Stimulated activated CD8-positive, alpha-beta memory T cell treated with anti-CD3 and anti-CD28 coated beads, Interleukin-12 subunit alpha, Interleukin-12 subunit beta, amount 100 ng/mL, for 24 hours (primary cell): ENCODE measurements at regions not wholly inside any gene's neighbourhood (a gene's known extent, or its start where the extent isn't known, plus 50 kb on each side); places are given as distances from the start of the nearest gene placed in this dataset.

Experiments
- DNase-seq: peaks from one replicate; pipeline ENCODE4 v3.0.0-alpha.2; 2020; ENCODE audit errors: extremely low read depth

- no peak for DNase-seq
These were observed 57.1 kb downstream of the FAM181B start for GRCh38 chr11:82676483-82677094.

- no peak for DNase-seq
These were observed 57.8 kb downstream of the FAM181B start for GRCh38 chr11:82675838-82676237.

GRCh38 chr11:82673631-82674030 lies 60.0 kb downstream of the FAM181B start:
- DNase-seq, result no peak

- DNase-seq, result no peak
These were observed 62.2 kb downstream of the FAM181B start for GRCh38 chr11:82671451-82671850.

GRCh38 chr11:82663535-82663934 lies 70.1 kb downstream of the FAM181B start:
- DNase-seq, result no peak

DNA sequence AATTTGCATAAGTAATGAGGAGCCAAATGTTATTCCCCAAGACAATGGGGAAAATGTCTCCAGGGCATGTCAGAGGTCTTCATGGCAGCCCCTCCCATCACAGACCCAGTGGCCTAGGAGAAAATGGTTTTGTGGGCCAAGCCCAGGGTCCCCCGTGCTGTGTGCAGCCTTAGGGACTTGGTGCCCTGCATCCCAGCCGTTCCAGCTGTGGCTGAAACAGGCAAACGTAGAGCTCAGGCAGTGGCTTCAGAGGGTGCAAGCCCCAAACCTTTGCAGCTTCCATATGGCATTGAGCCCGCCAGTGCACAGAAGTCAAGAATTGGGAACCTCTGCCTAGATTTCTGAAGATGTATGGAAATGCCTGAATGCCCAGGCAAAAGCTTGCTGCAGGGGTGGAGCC lies 79.9 kb downstream of the FAM181B start:
- no peak for DNase-seq

DNA sequence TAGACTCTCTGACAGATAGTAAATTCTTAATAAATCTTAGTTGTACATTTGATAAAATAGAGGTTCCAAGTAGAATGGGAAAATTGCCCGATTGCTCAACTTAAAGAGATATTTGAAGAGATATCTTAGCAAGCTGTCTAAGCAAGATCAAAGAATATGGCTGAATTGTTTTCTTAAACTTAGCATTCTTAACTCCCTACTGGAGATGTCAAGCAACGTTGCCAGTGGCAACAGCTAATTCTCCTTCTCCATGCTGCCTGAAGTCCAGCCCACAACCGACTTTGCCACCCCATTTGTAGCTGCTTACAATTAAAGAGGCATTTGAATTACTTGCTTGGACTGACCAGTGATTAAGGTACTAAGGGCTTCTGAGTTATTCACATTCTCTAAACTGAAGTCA lies 94.4 kb downstream of the FAM181B start:
- no peak for DNase-seq

GRCh38 chr11:82636615-82637014 lies 97.0 kb downstream of the FAM181B start:
- DNase-seq, result no peak

DNA sequence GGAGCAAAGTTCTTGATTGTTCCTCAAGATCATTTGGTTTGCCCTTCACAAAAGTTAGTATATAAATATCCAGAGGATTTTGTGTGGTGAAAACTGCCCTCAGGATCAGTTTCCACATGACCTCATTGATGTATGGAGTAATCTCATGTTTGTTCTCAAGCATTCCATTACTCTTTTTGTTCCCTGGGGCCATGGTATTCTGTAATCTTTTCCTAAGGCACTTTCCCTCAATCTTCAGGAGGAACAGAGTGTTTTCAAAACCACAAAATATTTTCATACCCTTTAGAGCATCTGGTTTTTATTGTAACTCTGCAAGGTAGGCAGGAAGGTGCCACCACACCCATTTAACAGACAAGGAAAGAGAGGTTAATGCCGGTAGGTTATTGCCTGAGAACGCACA lies 99.6 kb downstream of the FAM181B start:
- no peak for DNase-seq

DNA sequence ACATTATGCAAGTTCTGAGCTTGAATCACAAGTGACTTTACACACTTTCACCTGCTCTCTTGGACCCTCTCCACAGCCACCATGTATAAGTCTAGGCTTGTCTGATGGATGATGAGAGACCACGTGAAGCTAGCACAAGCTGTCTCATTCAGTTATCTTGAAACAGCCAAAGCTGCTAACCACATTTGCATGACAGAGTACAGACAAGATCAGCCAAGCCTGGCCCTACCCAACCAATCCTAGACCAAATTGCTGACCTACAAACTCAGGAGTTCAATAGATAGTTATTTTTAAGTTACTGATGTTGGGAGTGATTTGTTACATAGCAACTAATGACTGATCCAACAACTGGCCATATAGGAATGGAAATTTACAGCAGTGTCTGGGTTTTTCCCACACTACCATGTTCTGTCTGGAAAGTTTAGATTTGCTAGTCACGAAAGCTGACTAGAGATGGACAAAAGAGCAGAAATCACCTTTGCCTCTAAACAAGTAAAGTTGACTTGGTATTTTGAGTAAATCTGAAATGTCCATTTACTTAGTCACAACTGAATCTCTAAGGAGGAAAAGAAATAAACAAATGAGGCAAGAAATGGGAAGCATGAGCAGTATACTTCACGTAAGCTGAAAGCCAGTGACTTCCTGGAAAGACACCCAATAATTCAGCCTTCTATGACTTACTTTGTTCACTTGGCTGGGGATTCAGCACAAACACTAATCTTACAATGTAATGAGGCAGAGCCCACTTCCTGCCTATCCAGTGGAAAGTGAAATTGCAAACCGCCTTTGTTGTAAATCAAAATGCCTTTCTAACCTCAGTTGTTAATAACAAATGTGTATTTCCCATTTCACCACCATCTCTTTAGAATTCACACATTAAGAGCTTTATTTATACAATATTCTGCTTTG lies 101.7 kb downstream of the FAM181B start:
- DNase-seq, result no peak

GRCh38 chr11:82610671-82611070 lies 123.0 kb downstream of the FAM181B start:
- DNase-seq, result no peak

DNA sequence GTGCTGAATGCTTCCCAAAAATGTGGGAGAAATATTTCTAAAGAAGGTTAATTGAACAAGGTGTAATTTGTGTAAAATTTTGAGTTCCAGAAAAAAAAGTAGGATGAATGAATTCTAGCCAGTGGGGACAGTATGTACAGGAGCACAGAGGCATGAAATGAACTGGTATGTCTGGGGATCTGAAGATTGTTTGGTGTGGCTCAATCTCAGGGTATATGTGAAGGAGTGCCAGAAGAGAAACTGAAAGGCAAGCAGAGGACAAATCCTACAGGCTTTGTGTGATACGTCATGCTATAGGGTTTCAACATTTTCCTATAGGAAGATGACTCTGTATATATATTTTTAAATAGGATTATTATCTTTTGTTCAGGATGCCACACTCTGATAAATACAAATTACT lies 126.9 kb downstream of the FAM181B start:
- DNase-seq, result no peak

DNA sequence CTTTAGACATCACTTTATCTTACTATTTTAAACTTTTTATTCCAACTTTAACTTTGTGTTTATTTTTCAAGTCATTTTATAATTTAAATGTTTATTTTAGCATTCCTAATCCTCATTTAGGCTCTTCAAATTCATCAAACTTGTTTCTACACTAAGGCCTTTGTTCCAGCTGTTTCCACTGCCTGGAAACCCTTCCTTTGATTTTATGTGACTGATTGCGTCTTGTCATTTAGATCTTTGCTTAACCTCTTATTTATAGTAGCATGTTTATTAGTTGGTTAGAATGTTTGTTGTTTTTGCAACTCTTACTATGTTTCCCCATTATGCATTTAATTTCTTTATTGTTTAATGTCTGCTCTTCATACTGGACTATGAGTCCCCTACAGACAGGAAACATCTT lies 132.0 kb downstream of the FAM181B start:
- no peak for DNase-seq

DNA sequence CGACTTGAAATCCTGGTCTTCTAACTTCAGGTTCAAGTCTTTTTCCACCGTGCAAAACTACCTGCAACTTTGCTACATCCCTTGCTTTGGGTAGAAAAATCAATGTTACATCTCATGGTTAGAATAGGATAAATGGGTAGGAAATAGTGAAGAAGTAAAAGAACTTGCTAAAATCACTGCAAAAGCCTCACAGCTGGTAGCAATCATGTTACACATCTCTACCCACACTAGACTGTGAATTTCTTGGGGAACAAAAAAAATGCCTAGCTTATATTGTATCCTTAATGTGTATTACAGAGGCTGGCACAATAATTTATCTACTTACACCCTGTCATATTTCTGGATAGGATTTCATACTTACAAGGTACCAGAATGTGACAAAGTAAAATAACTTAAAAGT lies 133.8 kb downstream of the FAM181B start:
- no peak for DNase-seq

GRCh38 chr11:82586581-82586980 lies 147.1 kb downstream of the FAM181B start:
- no peak for DNase-seq

DNA sequence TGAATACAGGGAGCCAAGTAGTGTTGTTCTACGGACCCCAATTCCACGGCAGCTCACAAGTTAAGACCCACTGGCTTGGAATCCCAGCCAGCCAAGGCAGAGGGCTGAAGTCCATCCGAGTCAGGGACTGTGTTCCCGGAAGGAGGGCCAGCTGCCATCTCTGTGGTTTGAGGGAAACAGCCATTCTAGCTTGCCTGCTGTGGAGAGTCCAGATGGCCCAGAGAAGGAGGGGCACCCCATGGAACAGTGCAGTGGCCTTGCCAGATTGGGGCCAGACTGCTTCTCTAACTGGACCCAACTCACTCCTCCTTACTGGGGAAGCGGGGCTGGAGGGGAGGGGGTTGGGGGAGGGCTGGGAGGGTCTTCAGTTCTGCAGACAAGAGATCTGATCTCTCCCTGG lies 156.4 kb downstream of the FAM181B start:
- no peak for DNase-seq

DNA sequence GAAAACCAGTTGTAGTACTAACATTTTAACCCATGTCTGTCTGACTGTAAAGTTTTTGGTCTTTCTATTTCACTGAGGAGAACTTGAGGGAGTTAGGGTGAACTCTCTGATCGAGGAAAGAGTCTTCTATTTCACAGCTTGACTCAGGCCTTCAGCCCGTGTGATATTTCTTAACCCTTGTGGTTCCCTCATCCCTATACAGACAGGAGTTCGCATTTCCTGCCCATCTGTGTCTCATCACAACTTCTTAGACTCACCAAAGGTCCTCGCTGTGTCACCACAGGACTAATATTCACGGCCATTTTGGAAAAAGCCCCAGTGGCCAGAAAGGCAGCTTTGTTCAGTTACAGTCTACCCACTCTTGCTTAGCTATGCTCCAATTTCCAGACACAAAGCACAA lies 172.8 kb downstream of the FAM181B start:
- no peak for DNase-seq

GRCh38 chr11:82559609-82560008 lies 174.1 kb downstream of the FAM181B start:
- DNase-seq, result no peak

GRCh38 chr11:82557274-82557673 lies 176.4 kb downstream of the FAM181B start:
- no peak for DNase-seq

DNA sequence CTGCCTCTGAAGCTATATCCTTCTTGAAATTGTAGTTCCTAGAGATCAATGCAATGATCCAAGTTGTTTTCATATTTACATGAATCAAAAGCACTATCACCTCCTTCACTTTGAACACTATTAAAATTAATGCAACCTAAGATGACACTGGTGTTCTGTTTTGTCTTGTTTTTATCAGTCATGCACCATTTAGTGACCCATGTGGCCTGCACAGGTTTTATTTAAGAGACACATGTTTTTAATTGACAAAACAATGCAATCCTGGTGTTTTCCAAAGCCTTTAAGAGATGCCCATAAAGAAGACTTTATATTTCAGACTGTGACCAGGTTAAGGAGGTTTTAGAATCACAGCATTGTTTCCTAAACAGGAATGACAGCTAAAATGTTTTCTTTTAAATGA lies 177.5 kb downstream of the FAM181B start:
- no peak for DNase-seq

DNA sequence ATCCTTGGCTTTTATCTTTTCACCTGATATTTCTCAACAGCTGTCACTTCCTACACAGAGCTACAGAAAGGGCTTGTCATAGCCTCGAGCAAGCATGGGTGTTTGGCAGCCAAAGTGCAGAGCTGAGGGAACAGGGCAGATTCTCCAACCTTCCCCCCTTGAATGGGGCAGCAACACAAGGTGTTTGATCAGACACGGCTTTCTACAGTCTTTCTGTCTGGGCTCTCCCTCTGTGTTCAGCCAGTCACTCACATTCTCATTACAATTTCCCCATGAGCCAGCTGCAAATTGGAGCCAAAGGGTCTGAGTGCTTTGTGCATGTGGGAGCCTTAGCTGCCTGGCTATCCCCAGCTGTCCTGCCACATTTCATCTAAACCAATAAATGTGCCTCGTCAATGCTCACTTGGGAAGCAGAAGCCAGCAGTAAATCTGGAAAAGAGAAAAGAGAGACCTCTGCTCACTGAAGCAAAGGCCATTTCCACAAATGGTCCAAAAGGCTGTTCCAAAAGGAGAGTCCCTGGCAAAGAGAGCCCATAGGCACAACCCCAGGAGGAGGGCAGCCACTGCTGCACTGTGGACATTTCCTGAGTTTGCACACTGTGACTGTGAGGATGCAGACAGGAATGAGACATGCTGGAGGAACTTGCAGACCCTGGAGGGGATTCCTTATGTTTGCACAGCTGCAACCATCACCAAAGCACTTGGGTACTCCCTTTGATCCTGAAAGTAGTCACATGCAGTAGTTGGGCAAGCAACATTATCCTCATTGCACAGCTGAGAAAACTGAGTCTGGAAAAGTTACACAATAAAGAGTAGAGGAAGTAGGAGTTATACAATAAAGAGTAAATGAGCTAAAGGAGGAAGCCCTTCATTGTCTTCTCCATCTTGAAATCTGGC lies 186.8 kb downstream of the FAM181B start:
- no peak for DNase-seq

GRCh38 chr11:82539669-82540068 lies 194.0 kb downstream of the FAM181B start:
- DNase-seq, result no peak
